A549 (cell line): ENCODE measurements at regions not wholly inside any gene's neighbourhood (a gene's known extent, or its start where the extent isn't known, plus 50 kb on each side); places are given as distances from the start of the nearest gene placed in this dataset.

Experiments
- ATAC-seq, 2 experiments: fragments of 200-7000 bp in 1 of 2; fragments of >200 bp in 1 of 2; cut with Nextera tagmentation in 1 of 2; cut with Tn5 transposase in 1 of 2; 3 replicates each; pipeline versions ENCODE4 v1.8.0 to v1.9.1; 2018 to 2020; ENCODE audit warnings: mild to moderate bottlenecking in 1 of 2, moderate library complexity in 1 of 2
- CTCF ChIA-PET: fragments of 300-600 bp; sonication (Branson Sonifier 250); formaldehyde crosslinking; extraction: SDS; loops from one replicate; lab custom pipeline; 2021; ENCODE audit warnings: antibody characterized with exemption, inconsistent platforms; lab: Yijun Ruan, JAX
- POLR2A ChIA-PET: fragments of 350-600 bp; formaldehyde crosslinking; extraction: SDS; loops from one replicate; lab custom pipeline; 2021; ENCODE audit warnings: antibody characterized with exemption, inconsistent platforms; lab: Yijun Ruan, JAX
- DNase-seq, 2 experiments: peaks; one replicate each; pipeline versions ENCODE4 v3.0.0 to v3.0.0-alpha.2; 2011 to 2016; ENCODE audit warnings: low read depth in 1 of 2, low spot score in 1 of 2
- FAIRE-seq: peaks from 2 replicates; lab custom pipeline; 2011; peaks lifted over from hg19 to GRCh38; lab: Jason Lieb, UNC
- H3K27ac ChIP-seq, 2 experiments: fragments of >200 bp; sonication (Bioruptor Twin); formaldehyde crosslinking; 3 replicates each; pipeline ENCODE4 v1.5.1; 2016 to 2017
- H3K4me1 ChIP-seq: fragments of >200 bp; sonication (Bioruptor Twin); formaldehyde crosslinking; 3 replicates; pipeline ENCODE4 v1.6.1; 2016
- H3K4me2 ChIP-seq: fragments of >200 bp; sonication (Bioruptor Twin); formaldehyde crosslinking; 3 replicates; pipeline ENCODE4 v1.6.1; 2016
- H3K4me3 ChIP-seq: fragments of >200 bp; sonication (Bioruptor Twin); formaldehyde crosslinking; 3 replicates; pipeline ENCODE4 v1.5.1; 2016
- H3K9me3 ChIP-seq: fragments of >200 bp; sonication (Bioruptor Twin); formaldehyde crosslinking; 3 replicates; pipeline ENCODE4 v1.6.1; 2016
- BHLHE40 ChIP-seq: IDR thresholded peaks from 2 replicates; pipeline ENCODE4 v1.6.1; 2012; ENCODE audit warnings: low read depth, low read length, inconsistent platforms
- CHD2 ChIP-seq: fragments of 150-350 bp; IDR thresholded peaks from 2 replicates; pipeline ENCODE4 v1.6.1; 2014; ENCODE audit warnings: low read length; ENCODE audit not compliant: partially characterized antibody
- FOXS1 ChIP-seq: fragments of 250-450 bp; sonication (Bioruptor Pico); IDR thresholded peaks from 2 replicates; pipeline ENCODE4 v1.5.0; 2020; ENCODE audit warnings: mild to moderate bottlenecking, moderate library complexity
- HDAC2 ChIP-seq: fragments of 200-600 bp; sonication (generic); IDR thresholded peaks from 2 replicates; pipeline ENCODE4 v1.6.1; 2016
- JUN ChIP-seq, 2 experiments: fragments of >200 bp; sonication (Bioruptor Twin); formaldehyde crosslinking; IDR thresholded peaks; 2 replicates in 1 of 2; 3 replicates in 1 of 2; pipeline ENCODE4 v1.6.1; 2016 to 2017
- KDM5A ChIP-seq: fragments of 200-600 bp; sonication (generic); IDR thresholded peaks from 2 replicates; pipeline ENCODE4 v1.6.1; 2016; ENCODE audit warnings: antibody characterized with exemption, mild to moderate bottlenecking
- MAZ ChIP-seq: fragments of 150-350 bp; IDR thresholded peaks from 2 replicates; pipeline ENCODE4 v1.6.1; 2014; ENCODE audit warnings: antibody characterized with exemption, low read depth, low read length, borderline replicate concordance
- MYC ChIP-seq: IDR thresholded peaks from 2 replicates; pipeline ENCODE4 v1.6.1; 2012; ENCODE audit warnings: mild to moderate bottlenecking, inconsistent platforms, low read length, improper control_type of control experiment, borderline replicate concordance
- NFE2L2 ChIP-seq: fragments of 150-350 bp; conservative IDR thresholded peaks from 2 replicates; pipeline ENCODE4 v1.6.1; 2014; ENCODE audit warnings: low read length
- RAD21 ChIP-seq, 2 experiments: fragments of >200 bp in 1 of 2; sonication (Bioruptor Twin) in 1 of 2; formaldehyde crosslinking in 1 of 2; IDR thresholded peaks in 1 of 2; conservative IDR thresholded peaks in 1 of 2; 2 replicates in 1 of 2; 3 replicates in 1 of 2; pipeline ENCODE4 v1.6.1; 2012 to 2018; ENCODE audit warnings: inconsistent platforms in 1 of 2
- RARB ChIP-seq: fragments of 250-450 bp; sonication (Bioruptor Pico); IDR thresholded peaks from 2 replicates; pipeline ENCODE4 v1.8.0; 2021; ENCODE audit warnings: mild to moderate bottlenecking, moderate library complexity
- RNF2 ChIP-seq: fragments of 200-600 bp; sonication (generic); IDR thresholded peaks from 2 replicates; pipeline ENCODE4 v1.6.1; 2016; ENCODE audit warnings: low read depth, mild to moderate bottlenecking, antibody characterized with exemption, moderate library complexity, borderline replicate concordance
- SMC3 ChIP-seq: fragments of >200 bp; sonication (Bioruptor Twin); formaldehyde crosslinking; IDR thresholded peaks from 3 replicates; pipeline ENCODE4 v1.6.1; 2018; ENCODE audit warnings: inconsistent platforms
- TFCP2L1 ChIP-seq: fragments of 250-450 bp; sonication (Bioruptor Pico); IDR thresholded peaks from 2 replicates; pipeline ENCODE4 v1.5.0; 2021; ENCODE audit warnings: mild to moderate bottlenecking
- ZNF302 ChIP-seq: fragments of 250-450 bp; sonication (Bioruptor Pico); IDR thresholded peaks from 2 replicates; pipeline ENCODE4 v1.9.0; 2021; ENCODE audit warnings: inconsistent platforms, mild to moderate bottlenecking, moderate library complexity
- WGBS: methylation state at CpG from one replicate; pipeline ENCODE4 v1.1.6; 2017; ENCODE audit errors: missing lambda C conversion rate; 5-methylcytosine and 5-hydroxymethylcytosine counted together
- TF ChIP-seq, protein P1 (sequence below): IDR thresholded peaks from 2 replicates; pipeline ENCODE4 v1.6.1; 2012
- TF ChIP-seq, protein P2 (sequence below): IDR thresholded peaks from 2 replicates; pipeline ENCODE4 v1.6.1; 2012
- TF ChIP-seq, protein P3 (sequence below): fragments of >200 bp; sonication (Bioruptor Twin); formaldehyde crosslinking; IDR thresholded peaks from 3 replicates; pipeline ENCODE4 v1.5.1; 2016
- TF ChIP-seq, protein P4 (sequence below): fragments of >200 bp; sonication (Bioruptor Twin); formaldehyde crosslinking; IDR thresholded peaks from 3 replicates; pipeline ENCODE4 v1.6.1; 2016

DNA sequence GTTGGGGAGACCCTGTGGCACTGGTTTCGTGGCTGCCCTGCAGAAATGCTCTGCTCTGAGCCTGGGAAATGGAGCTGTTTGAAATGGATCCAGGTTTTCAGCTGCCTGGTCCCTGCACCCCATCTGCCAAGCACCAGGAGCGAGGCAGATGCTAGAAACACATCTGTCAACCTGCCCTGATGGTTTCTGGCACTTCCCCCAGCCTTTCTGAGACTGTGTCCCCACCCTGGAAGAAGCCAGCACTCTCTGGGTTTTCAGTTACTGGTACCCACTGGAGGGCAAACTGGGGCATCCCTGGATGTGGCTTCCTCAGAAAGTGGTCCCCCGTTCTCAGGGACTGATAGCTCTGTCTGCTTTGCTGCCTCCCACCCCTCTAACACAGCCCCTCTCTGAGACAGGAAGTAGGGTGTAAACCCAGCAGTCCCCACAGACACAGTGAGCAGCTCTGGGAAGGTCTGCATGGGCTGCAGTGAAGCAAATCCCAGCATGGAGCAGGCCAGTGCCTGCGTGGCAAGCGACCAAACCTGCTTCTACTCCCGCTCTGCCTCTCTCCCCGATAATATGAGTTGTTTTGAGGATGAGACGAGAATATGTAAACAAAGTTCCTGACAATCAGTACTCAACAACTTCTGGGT is 54.2 kb upstream of the MAFB start:
- ATAC-seq: no peak
- CTCF ChIA-PET: interaction anchor here (1.0 to 3.7 kb wide), 2 partner anchors 203 to 220 kb away, joined by 4 to 19 read pairs; no protein-coding TSS in a partner anchor
- Histone ChIP-seq H3K4me1 (no peaks in the 10 kb centered on the region), H3K27ac (no peak overlapping the region), H3K4me3 (no peak overlapping the region), H3K4me2 (no peak overlapping the region), H3K9me3 (no peaks in the 10 kb centered on the region)
- no peak for DNase-seq
- 4% methylated on average over 7 of the region's 8 CpGs for WGBS
- no peak for FAIRE-seq
- TF ChIP-seq RNF2: no peak
- POLR2A ChIA-PET: no interaction called here

DNA sequence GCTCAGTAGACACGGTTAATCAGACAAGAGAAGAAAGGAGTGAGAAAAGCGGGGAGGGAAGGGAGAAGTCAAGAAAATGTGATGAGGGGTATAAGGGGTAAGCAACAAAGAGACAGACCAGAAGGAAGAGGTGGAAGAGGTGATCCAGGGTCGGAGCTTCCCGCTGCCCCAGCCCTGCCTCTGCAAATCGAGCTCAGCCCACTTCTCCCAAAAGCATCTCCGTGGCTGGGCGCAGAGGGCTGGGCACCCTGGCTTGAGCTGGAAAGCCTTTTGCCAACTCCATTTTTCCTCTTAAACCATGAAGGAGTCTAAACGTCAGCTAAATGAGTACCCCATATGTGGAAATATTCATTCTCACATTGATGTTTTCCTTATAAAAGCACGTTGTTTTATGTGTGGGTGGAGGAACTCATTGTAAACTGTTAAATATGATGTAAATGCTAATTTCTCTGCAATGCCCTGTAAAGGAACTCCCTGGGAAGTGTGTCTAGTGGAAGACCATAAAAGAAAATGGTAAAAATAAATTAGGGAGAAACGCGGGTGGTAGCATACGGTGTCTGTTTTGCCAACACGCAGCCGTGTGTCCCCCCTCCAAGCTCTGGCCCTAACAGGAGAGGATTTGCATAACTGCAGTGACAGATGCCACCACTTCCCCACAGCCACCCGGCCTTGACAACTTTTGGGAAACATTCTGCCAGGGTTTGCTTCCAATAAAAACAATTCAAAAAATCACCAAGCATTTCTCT is 55.2 kb upstream of the MAFB start:
- no peaks in the 10 kb centered on the region for H3K4me1 ChIP-seq
- no peak for TF ChIP-seq MYC
- no peak for TF ChIP-seq CHD2
- TF ChIP-seq, protein P1, sequence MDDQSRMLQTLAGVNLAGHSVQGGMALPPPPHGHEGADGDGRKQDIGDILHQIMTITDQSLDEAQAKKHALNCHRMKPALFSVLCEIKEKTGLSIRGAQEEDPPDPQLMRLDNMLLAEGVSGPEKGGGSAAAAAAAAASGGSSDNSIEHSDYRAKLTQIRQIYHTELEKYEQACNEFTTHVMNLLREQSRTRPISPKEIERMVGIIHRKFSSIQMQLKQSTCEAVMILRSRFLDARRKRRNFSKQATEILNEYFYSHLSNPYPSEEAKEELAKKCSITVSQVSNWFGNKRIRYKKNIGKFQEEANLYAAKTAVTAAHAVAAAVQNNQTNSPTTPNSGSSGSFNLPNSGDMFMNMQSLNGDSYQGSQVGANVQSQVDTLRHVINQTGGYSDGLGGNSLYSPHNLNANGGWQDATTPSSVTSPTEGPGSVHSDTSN: no peak
- TF ChIP-seq HDAC2: no peak
- no peak for TF ChIP-seq RNF2
- no peak for TF ChIP-seq BHLHE40
- no peak for TF ChIP-seq MAZ
- TF ChIP-seq JUN (IDR thresholded peaks at IDR 0.05): no peak
- no peak for TF ChIP-seq SMC3
- TF ChIP-seq, protein P2, sequence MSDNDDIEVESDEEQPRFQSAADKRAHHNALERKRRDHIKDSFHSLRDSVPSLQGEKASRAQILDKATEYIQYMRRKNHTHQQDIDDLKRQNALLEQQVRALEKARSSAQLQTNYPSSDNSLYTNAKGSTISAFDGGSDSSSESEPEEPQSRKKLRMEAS: no peak
- TF ChIP-seq RAD21 (conservative IDR thresholded peaks at IDR 0.05 in 1 of 2, IDR thresholded peaks at IDR 0.05 in 1 of 2): no peak
- no peak for TF ChIP-seq RARB (CRISPR knock-in tag)
- TF ChIP-seq NFE2L2: no peak
- H3K27ac ChIP-seq: no peak overlapping the region
- no peak overlapping the region for H3K4me3 ChIP-seq
- ATAC-seq: no peak
- FAIRE-seq: no peak
- no peak for DNase-seq
- 26% methylated on average over 15 of the region's 15 CpGs for WGBS
- ChIA-PET CTCF (interaction anchor here (3.7 kb wide), 1 partner anchor 219 kb away, joined by 19 read pairs; no protein-coding TSS in a partner anchor), POLR2A (no interaction called here)
- no peaks in the 10 kb centered on the region for H3K9me3 ChIP-seq
- H3K4me2 ChIP-seq: no peak overlapping the region

- POLR2A ChIA-PET: no interaction called here
- CTCF ChIA-PET: interaction anchor here (3.7 kb wide), 1 partner anchor 218 kb away, joined by 19 read pairs; no protein-coding TSS in a partner anchor
- WGBS: 25% methylated on average over 3 of the region's 3 CpGs
Observed at GRCh38 chr20:40744818-40745175, 55.8 kb upstream of the MAFB start.

DNA sequence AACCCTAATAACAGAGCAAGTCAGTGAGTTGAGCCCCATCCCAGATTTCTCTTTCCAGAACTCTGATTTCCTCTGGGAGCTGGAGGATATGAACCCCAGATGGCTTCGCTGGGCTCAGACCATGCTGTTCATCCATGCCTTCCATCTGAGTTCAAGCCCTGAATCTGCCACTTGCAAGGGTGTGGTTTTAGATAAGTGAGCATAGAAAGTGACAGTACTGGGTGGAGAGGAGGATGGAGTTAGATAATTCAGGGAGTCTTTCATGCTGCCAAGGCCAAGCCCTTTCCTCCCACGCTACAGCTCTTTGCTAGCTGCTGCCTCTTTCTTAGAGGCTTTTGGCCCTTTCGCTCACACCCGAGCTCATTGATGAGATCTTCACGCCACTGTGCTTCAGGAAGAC is 57.2 kb upstream of the MAFB start:
- TF ChIP-seq ZNF302 (no peak), KDM5A (no peak), MYC (no peak), JUN (IDR thresholded peaks at IDR 0.05) (no peak), FOXS1 (CRISPR knock-in tag) (no peak), RARB (CRISPR knock-in tag) (no peak), TFCP2L1 (no peak)
- TF ChIP-seq, protein P3, sequence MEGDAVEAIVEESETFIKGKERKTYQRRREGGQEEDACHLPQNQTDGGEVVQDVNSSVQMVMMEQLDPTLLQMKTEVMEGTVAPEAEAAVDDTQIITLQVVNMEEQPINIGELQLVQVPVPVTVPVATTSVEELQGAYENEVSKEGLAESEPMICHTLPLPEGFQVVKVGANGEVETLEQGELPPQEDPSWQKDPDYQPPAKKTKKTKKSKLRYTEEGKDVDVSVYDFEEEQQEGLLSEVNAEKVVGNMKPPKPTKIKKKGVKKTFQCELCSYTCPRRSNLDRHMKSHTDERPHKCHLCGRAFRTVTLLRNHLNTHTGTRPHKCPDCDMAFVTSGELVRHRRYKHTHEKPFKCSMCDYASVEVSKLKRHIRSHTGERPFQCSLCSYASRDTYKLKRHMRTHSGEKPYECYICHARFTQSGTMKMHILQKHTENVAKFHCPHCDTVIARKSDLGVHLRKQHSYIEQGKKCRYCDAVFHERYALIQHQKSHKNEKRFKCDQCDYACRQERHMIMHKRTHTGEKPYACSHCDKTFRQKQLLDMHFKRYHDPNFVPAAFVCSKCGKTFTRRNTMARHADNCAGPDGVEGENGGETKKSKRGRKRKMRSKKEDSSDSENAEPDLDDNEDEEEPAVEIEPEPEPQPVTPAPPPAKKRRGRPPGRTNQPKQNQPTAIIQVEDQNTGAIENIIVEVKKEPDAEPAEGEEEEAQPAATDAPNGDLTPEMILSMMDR: no peak
- ChIA-PET POLR2A (no interaction called here), CTCF (interaction anchor here (1.2 to 3.7 kb wide), 2 partner anchors 34 to 217 kb away, joined by 3 to 19 read pairs; no protein-coding TSS in a partner anchor)
- H3K4me3 ChIP-seq: no peak overlapping the region
- DNase-seq: no peak
- no peak for FAIRE-seq
- H3K4me1 ChIP-seq: no peaks in the 10 kb centered on the region
- no peak for ATAC-seq
- no peak overlapping the region for H3K27ac ChIP-seq
- no peak overlapping the region for H3K4me2 ChIP-seq
- H3K9me3 ChIP-seq: no peaks in the 10 kb centered on the region
- 15% methylated on average over 5 of the region's 5 CpGs for WGBS

More at GRCh38 chr20:40744818-40745175, 55.8 kb upstream of the MAFB start:
- no peak overlapping the region for H3K4me3 ChIP-seq
- no peak overlapping the region for H3K27ac ChIP-seq
- no peak for FAIRE-seq
- no peaks in the 10 kb centered on the region for H3K9me3 ChIP-seq
- no peak for ATAC-seq
- TF ChIP-seq, protein P4, sequence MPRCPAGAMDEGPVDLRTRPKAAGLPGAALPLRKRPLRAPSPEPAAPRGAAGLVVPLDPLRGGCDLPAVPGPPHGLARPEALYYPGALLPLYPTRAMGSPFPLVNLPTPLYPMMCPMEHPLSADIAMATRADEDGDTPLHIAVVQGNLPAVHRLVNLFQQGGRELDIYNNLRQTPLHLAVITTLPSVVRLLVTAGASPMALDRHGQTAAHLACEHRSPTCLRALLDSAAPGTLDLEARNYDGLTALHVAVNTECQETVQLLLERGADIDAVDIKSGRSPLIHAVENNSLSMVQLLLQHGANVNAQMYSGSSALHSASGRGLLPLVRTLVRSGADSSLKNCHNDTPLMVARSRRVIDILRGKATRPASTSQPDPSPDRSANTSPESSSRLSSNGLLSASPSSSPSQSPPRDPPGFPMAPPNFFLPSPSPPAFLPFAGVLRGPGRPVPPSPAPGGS: no peak
- no peak for TF ChIP-seq CHD2
- no peak overlapping the region for H3K4me2 ChIP-seq
- no peaks in the 10 kb centered on the region for H3K4me1 ChIP-seq
- DNase-seq: no peak
